Effector memory CD8-positive, alpha-beta T cell (primary cell): ENCODE measurements at regions not wholly inside any gene's neighbourhood (a gene's known extent, or its start where the extent isn't known, plus 50 kb on each side); places are given as distances from the start of the nearest gene placed in this dataset.

Source experiments
- ATAC-seq: fragments of 150-1000 bp; cut with Tn5 transposase; replicated peaks from 2 replicates; pipeline ENCODE4 v1.10.0; 2021; ENCODE audit warnings: mild to moderate bottlenecking, moderate library complexity
- DNase-seq, 3 experiments: peaks; one replicate each; pipeline ENCODE4 v3.0.0; 2021
- H3K27ac Mint-ChIP-seq, 2 donors: one replicate each; pipeline ENCODE4 v1.8.0; 2022; ENCODE audit warnings: mild to moderate bottlenecking in 2 of 2, mixed read lengths in 2 of 2, moderate library complexity in 2 of 2
- H3K27me3 Mint-ChIP-seq, 2 donors: one replicate each; pipeline ENCODE4 v1.8.0; 2022; ENCODE audit warnings: mixed read lengths in 2 of 2
- H3K36me3 Mint-ChIP-seq: one replicate; pipeline ENCODE4 v1.8.0; 2022; ENCODE audit warnings: mild to moderate bottlenecking, moderate library complexity, mixed read lengths; ENCODE audit not compliant: insufficient read depth
- H3K4me1 Mint-ChIP-seq, 2 donors: one replicate each; pipeline ENCODE4 v1.8.0; 2022; ENCODE audit warnings: low read depth in 2 of 2, mixed read lengths in 2 of 2
- H3K4me3 Mint-ChIP-seq, 2 donors: one replicate each; pipeline ENCODE4 v1.8.0; 2022; ENCODE audit warnings: mild to moderate bottlenecking in 2 of 2, mixed read lengths in 2 of 2, moderate library complexity in 2 of 2
- H3K9me3 Mint-ChIP-seq, 2 donors: one replicate each; pipeline ENCODE4 v1.8.0; 2022; ENCODE audit warnings: mixed read lengths in 2 of 2

DNA sequence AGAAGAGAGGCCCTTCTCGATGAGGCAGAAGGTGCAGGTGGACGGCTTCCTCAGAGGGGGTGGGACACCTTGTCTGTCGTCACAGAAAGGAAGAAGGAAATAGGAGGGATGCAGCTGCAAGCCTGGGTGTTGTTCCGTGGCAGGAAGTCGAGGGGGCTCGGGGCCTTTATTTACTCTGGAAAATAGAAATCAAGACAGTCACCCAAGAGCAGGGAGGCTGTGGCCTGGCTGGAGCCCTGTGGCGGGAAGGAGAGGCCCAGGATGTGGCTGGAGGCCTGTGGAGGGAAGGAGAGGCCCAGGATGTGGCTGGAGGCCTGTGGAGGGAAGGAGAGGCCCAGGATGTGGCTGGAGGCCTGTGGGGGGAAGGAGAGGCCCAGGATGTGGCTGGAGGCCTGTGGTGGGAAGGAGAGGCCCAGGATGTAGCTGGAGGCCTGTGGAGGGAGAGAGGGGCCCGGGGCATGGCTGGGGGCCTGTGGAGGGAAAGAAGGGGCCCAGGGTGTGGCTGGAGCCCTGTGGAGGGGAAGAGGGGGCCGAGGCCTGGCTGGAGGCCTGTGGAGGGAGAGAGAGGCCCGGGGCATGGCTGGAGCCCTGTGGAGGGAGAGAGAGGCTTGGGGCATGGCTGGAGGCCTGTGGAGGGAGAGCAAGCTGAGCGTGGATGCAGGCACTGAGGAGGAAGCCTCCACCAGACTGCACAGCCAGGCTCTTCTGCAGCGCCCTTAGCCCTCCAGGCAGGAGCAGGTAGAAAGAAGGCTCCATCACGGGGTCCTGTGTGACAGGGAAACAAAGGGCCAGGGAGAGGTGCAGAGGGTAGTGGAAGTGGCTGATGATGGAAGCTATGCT lies 97.3 kb upstream of the SFMBT2 start:
- H3K4me1 Mint-ChIP-seq: peaks cover 36 to 44% of the 10 kb centered on the region in 2 donors
- peak overlapping the region; percentile 60 to 75 for H3K4me3 Mint-ChIP-seq
- H3K9me3 Mint-ChIP-seq: peaks cover 10 to 14% of the 10 kb centered on the region in 2 donors
- peaks cover 5% of the 10 kb centered on the region for H3K36me3 Mint-ChIP-seq
- peak overlapping the region; percentile 94 to 97 for H3K27ac Mint-ChIP-seq
- H3K27me3 Mint-ChIP-seq: no peaks in the 10 kb centered on the region
- ATAC-seq (peak; percentile 54), DNase-seq (peak in 1 of 3 experiments; percentile 12)

DNA sequence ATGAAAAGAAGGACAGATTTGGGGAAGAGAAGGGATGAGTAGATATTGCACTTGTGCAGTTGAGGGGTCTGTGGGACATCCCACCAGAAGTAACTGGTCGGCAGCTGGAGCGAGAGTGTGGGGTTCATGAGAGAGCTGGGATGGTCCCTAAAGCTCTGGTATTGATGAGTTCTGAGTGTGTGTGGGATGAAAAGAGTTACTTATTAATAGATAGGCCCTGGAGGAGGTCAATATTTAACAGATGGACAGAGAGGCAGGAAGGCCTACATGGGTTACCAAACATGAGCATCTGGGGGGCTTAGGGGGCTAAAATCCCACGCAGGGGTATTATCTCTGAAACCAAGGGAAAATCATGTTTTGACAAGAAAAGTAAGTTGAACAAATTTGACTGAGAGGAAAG lies 95.7 kb upstream of the SFMBT2 start:
- H3K4me3 Mint-ChIP-seq: peak overlapping the region; percentile 13 to 75
- no peak for ATAC-seq
- peaks cover 5% of the 10 kb centered on the region for H3K36me3 Mint-ChIP-seq
- peaks cover 10 to 14% of the 10 kb centered on the region in 2 donors for H3K9me3 Mint-ChIP-seq
- peaks cover 34 to 40% of the 10 kb centered on the region in 2 donors for H3K4me1 Mint-ChIP-seq
- peak overlapping the region; percentile 94 to 97 for H3K27ac Mint-ChIP-seq
- DNase-seq: no peak
- no peaks in the 10 kb centered on the region for H3K27me3 Mint-ChIP-seq

- DNase-seq: no peak
- Mint-ChIP-seq H3K27me3 (no peaks in the 10 kb centered on the region), H3K4me3 (no peak overlapping the region), H3K9me3 (peaks cover 6 to 8% of the 10 kb centered on the region in 2 donors), H3K27ac (no peak overlapping the region), H3K4me1 (peaks cover 40 to 45% of the 10 kb centered on the region in 2 donors), H3K36me3 (peaks cover 2% of the 10 kb centered on the region)
- no peak for ATAC-seq
Measured at GRCh38 chr10:7505196-7505595, 94.4 kb upstream of the SFMBT2 start.

DNA sequence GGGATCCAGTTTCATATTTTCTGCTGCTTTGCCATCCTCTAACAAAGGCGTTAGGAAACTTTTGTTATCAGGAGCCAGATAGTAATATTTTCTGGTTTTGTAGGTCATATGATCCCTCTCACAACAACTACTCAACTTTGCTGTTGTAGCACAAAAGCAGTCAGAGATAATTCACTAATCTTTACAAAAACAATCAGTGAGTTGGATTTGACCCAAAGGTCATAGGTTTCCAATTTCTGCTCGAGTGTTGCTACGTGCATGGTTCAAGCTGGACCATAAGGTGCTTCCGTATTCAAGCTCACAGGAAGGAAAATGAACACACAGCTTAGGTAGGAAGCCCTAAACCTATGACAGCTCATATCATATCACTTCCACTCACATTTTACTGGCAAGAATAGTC lies 92.4 kb upstream of the SFMBT2 start:
- H3K27ac Mint-ChIP-seq: no peak overlapping the region
- ATAC-seq (no peak), DNase-seq (no peak)
- no peaks in the 10 kb centered on the region for H3K27me3 Mint-ChIP-seq
- H3K4me1 Mint-ChIP-seq: peaks cover 32 to 38% of the 10 kb centered on the region in 2 donors
- H3K4me3 Mint-ChIP-seq: no peak overlapping the region
- H3K9me3 Mint-ChIP-seq: no peaks in the 10 kb centered on the region
- peaks cover 2% of the 10 kb centered on the region for H3K36me3 Mint-ChIP-seq

GRCh38 chr10:7501157-7501556 lies 90.3 kb upstream of the SFMBT2 start:
- Mint-ChIP-seq H3K36me3 (no peaks in the 10 kb centered on the region), H3K27ac (peak overlapping the region; percentile 21 to 59), H3K4me1 (peaks cover 15 to 19% of the 10 kb centered on the region in 2 donors), H3K4me3 (peak overlapping the region in 1 of 2 donors; percentile 47), H3K27me3 (no peaks in the 10 kb centered on the region), H3K9me3 (no peaks in the 10 kb centered on the region)
- ATAC-seq (peak; percentile 59), DNase-seq (no peak)

GRCh38 chr10:7498111-7498510 lies 87.3 kb upstream of the SFMBT2 start:
- DNase-seq (no peak), ATAC-seq (no peak)
- no peaks in the 10 kb centered on the region for H3K9me3 Mint-ChIP-seq
- H3K4me1 Mint-ChIP-seq: peaks cover 17 to 28% of the 10 kb centered on the region in 2 donors
- H3K36me3 Mint-ChIP-seq: no peaks in the 10 kb centered on the region
- H3K27me3 Mint-ChIP-seq: no peaks in the 10 kb centered on the region
- no peak overlapping the region for H3K27ac Mint-ChIP-seq
- no peak overlapping the region for H3K4me3 Mint-ChIP-seq

DNA sequence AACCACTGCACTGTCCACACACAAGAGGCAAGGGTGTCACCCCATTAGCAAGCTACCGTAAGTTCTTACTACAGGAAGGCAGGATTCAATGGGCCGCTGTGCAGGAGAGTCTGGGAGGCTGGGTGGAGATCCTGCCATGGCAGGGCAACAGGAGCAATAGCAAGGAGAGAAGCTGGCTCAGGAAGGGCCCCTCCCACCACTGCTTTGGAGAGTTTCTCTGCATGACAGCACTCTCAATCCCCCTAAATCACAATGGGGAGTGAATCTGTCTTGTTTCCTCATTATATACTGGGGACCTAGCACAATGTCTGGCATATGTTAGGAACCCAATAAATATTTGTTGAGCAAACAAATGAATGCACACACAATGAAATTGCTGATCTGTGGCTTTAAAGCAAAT lies 83.2 kb upstream of the SFMBT2 start:
- Mint-ChIP-seq H3K4me3 (no peak overlapping the region), H3K9me3 (no peaks in the 10 kb centered on the region), H3K4me1 (peaks cover 31 to 53% of the 10 kb centered on the region in 2 donors), H3K27me3 (no peaks in the 10 kb centered on the region), H3K27ac (no peak overlapping the region), H3K36me3 (no peaks in the 10 kb centered on the region)
- DNase-seq (no peak), ATAC-seq (no peak)

DNA sequence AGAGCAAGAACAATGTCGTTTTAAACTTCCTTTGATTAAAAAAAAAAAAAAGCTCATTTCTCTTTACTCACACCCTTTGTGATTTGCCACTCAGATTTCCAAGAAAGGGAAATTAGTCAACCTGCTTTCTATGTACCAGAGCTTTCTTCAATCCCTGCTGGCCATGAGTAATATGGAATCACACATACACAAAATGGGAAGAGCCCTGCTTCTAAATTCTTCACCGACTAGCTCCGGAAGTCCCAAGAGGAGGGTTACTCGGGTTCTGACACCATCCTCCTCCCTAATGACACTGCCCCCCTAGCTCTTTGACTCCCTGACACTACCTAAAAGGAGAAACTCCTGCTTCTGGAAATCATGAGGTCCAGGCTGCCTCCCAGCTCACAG lies 81.8 kb upstream of the SFMBT2 start:
- peak overlapping the region; percentile 67 to 68 for H3K4me3 Mint-ChIP-seq
- ATAC-seq (no peak), DNase-seq (no peak)
- no peaks in the 10 kb centered on the region for H3K36me3 Mint-ChIP-seq
- H3K27me3 Mint-ChIP-seq: no peaks in the 10 kb centered on the region
- H3K4me1 Mint-ChIP-seq: peaks cover 31 to 54% of the 10 kb centered on the region in 2 donors
- peak overlapping the region; percentile 88 to 96 for H3K27ac Mint-ChIP-seq
- no peaks in the 10 kb centered on the region for H3K9me3 Mint-ChIP-seq

DNA sequence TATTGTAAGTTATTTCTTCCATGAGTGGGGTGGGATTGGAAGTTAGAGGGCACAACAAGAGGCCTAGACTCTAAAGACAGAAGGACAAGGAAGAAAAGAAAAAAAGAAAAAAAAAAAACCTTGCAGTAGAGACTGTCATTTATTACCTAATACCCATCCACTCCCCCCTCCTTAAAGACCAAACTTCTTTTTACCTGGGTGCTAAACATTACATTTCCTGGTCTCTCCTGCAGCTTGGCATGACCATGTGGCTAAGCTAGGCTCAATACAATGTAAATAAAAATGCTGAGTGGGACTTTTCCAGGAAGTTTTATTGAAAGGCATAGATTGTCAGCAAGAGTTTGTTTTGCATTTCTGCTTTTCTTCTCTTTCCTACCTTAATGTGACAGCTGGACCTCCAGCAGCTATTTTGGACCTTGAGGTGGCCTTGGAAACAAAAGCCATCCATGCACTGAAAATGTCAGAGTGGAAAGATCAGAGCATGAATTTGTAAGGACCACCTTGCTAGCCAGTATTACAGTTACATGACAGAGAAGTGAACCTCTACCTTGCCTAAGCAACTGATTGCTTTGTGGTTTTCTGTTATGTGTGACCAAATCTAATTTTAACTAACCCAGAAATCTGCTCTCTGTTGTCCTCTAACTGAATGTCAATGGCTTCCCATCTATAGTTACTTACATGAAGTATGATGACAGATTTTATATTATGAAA lies 81.3 kb upstream of the SFMBT2 start:
- DNase-seq: no peak
- H3K9me3 Mint-ChIP-seq: no peaks in the 10 kb centered on the region
- H3K27me3 Mint-ChIP-seq: no peaks in the 10 kb centered on the region
- no peaks in the 10 kb centered on the region for H3K36me3 Mint-ChIP-seq
- peak; percentile 40 for ATAC-seq
- H3K4me1 Mint-ChIP-seq: peaks cover 34 to 59% of the 10 kb centered on the region in 2 donors
- H3K27ac Mint-ChIP-seq: peak overlapping the region; percentile 88 to 96
- H3K4me3 Mint-ChIP-seq: peak overlapping the region; percentile 67 to 68

DNA sequence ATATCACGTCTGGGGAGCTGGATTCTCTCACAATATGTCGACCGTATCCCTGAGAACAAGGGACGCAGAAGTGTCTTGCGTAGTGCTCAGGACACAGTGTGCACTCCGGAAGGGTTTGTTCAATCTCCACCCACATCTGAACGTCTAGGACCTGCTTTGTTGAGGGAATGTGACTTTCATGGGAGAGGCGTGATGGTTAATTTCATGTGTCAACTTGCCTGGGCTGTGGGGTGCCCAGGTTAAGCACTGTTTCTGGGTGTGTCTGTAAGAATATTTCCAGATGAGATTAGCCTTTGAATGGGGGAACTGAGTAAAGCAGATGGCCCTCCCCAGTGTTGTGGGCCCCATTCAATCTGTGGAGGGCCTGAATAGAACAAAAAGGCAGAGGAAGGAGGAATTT lies 80.4 kb upstream of the SFMBT2 start:
- Mint-ChIP-seq H3K9me3 (no peaks in the 10 kb centered on the region), H3K27me3 (no peaks in the 10 kb centered on the region), H3K4me1 (peaks cover 34 to 60% of the 10 kb centered on the region in 2 donors), H3K27ac (peak overlapping the region; percentile 88 to 96), H3K4me3 (peak overlapping the region in 1 of 2 donors; percentile 21), H3K36me3 (no peaks in the 10 kb centered on the region)
- DNase-seq: no peak
- no peak for ATAC-seq

GRCh38 chr10:7488418-7488829 lies 77.6 kb upstream of the SFMBT2 start:
- Mint-ChIP-seq H3K36me3 (no peaks in the 10 kb centered on the region), H3K27ac (peak overlapping the region in 1 of 2 donors; percentile 19), H3K9me3 (peaks cover 0 to 3% of the 10 kb centered on the region in 2 donors), H3K27me3 (no peaks in the 10 kb centered on the region), H3K4me3 (no peak overlapping the region), H3K4me1 (peaks cover 53 to 71% of the 10 kb centered on the region in 2 donors)
- ATAC-seq (no peak), DNase-seq (no peak)

DNA sequence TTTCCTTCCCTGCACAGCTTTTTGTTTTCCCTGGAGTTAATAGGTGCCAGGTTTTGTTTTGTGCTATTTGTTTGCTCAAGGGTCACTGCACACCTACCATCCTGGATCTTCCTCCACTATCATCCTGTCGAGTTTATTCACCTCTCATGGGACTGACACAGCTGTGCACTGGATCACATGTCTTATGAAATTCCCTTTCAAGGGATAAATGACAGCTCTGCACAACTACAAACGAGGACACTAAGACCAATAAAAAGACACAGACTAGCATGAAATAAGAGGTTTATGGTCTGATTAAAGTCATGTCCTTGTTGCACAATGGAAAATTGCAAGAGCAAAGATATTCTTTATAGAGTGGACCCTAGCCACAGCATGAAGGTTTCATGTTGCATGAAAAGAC lies 76.7 kb upstream of the SFMBT2 start:
- Mint-ChIP-seq H3K36me3 (no peaks in the 10 kb centered on the region), H3K27me3 (no peaks in the 10 kb centered on the region), H3K4me3 (peak overlapping the region in 1 of 2 donors; percentile 28), H3K27ac (no peak overlapping the region), H3K4me1 (peaks cover 51 to 71% of the 10 kb centered on the region in 2 donors), H3K9me3 (peaks cover 0 to 4% of the 10 kb centered on the region in 2 donors)
- DNase-seq: no peak
- ATAC-seq: no peak

DNA sequence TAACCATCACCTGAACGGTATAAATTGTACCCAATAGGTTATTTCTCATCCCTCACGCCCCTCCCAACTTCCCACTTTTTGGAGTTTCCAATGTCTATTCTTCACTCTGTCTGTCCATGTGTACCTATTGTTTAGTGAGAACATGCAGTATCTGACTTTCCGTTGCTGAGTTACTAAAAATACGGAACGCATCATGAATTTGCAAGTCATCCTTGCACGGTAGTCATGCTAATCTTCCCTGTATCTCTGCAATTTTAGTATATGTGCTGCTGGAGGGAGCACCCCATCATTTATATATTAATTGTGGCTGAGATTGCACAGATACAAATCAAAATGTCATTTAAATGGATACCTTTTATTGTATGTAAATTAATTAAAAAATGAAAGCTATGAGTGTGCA lies 75.7 kb upstream of the SFMBT2 start:
- Mint-ChIP-seq H3K27me3 (no peaks in the 10 kb centered on the region), H3K4me3 (peak overlapping the region in 1 of 2 donors; percentile 76), H3K9me3 (peaks cover 0 to 4% of the 10 kb centered on the region in 2 donors), H3K27ac (no peak overlapping the region), H3K36me3 (no peaks in the 10 kb centered on the region), H3K4me1 (peaks cover 46 to 71% of the 10 kb centered on the region in 2 donors)
- ATAC-seq (no peak), DNase-seq (no peak)
